ENCODE measurements at regions not wholly inside any gene's neighbourhood (a gene's known extent, or its start where the extent isn't known, plus 50 kb on each side); places are given as distances from the start of the nearest gene placed in this dataset.

- Mint-ChIP-seq H3K9me3 (peaks cover 10 to 12% of the 10 kb centered on the region in 2 experiments), H3K36me3 (ENCODE audit: insufficient read depth in 1 of 3, low read depth in 3 of 3) (peaks cover 8 to 16% (median 8%) of the 10 kb centered on the region in 3 experiments), H3K27me3 (ENCODE audit: low read depth) (no peaks in the 10 kb centered on the region; the same call in 1 of the 2 replicates), H3K4me3 (no peak overlapping the region), H3K27ac (peak overlapping the region in 1 of 3 experiments; percentile 61; a peak in 2 of 7 replicates), H3K4me1 (peaks cover 17 to 21% of the 10 kb centered on the region in 2 experiments; a peak in 3 of 4 replicates)
- WGBS (ENCODE audit: extremely low coverage, insufficient read length, low lambda C conversion rate): no CpG with 5 or more reads among the region's 1 CpG
- no peak overlapping the region for H4K91ac ChIP-seq (ENCODE audit: insufficient read length, low read depth, low read length)
- H4K8ac ChIP-seq (replicated peaks; ENCODE audit: insufficient read length, low read depth, low read length): no peak overlapping the region
- no peak overlapping the region for H3K14ac ChIP-seq (ENCODE audit: insufficient read depth, low read length)
- H2BK120ac ChIP-seq (ENCODE audit: low read depth, low read length, poor library complexity, severe bottlenecking): no peak overlapping the region
- H4K5ac ChIP-seq (ENCODE audit: insufficient read length, low read depth, low read length): no peak overlapping the region
- TF ChIP-seq, protein P1, sequence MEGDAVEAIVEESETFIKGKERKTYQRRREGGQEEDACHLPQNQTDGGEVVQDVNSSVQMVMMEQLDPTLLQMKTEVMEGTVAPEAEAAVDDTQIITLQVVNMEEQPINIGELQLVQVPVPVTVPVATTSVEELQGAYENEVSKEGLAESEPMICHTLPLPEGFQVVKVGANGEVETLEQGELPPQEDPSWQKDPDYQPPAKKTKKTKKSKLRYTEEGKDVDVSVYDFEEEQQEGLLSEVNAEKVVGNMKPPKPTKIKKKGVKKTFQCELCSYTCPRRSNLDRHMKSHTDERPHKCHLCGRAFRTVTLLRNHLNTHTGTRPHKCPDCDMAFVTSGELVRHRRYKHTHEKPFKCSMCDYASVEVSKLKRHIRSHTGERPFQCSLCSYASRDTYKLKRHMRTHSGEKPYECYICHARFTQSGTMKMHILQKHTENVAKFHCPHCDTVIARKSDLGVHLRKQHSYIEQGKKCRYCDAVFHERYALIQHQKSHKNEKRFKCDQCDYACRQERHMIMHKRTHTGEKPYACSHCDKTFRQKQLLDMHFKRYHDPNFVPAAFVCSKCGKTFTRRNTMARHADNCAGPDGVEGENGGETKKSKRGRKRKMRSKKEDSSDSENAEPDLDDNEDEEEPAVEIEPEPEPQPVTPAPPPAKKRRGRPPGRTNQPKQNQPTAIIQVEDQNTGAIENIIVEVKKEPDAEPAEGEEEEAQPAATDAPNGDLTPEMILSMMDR (conservative IDR thresholded peaks at IDR 0.05): no peak
- no peak overlapping the region for H2BK5ac ChIP-seq (ENCODE audit: insufficient read length, low read length)
- H3K23ac ChIP-seq (ENCODE audit: insufficient read length, low read depth, low read length): no peak overlapping the region
- DNase-seq: no peak
- H2BK15ac ChIP-seq (ENCODE audit: low read depth, low read length): no peak overlapping the region
- no peaks in the 10 kb centered on the region for H3K27me3 ChIP-seq (ENCODE audit: insufficient read depth, low read length)
- H4K20me1 ChIP-seq (ENCODE audit: control insufficient read depth, insufficient read depth, insufficient read length): no peaks in the 10 kb centered on the region
- no peak overlapping the region for H3K56ac ChIP-seq (ENCODE audit: insufficient read length, low read depth, low read length)
- H3K4me2 ChIP-seq (ENCODE audit: insufficient read depth, insufficient read length, low read length): no peak overlapping the region
- H3K23me2 ChIP-seq (ENCODE audit: insufficient read length, low read depth, low read length, poor library complexity, severe bottlenecking): no peaks in the 10 kb centered on the region
- no peak overlapping the region for H2AK5ac ChIP-seq (ENCODE audit: insufficient read length, low read length)
- H3K4me1 ChIP-seq (ENCODE audit: insufficient read depth, low read length): no peaks in the 10 kb centered on the region
- no peak overlapping the region for H3K27ac ChIP-seq (ENCODE audit: insufficient read length, low read depth, low read length)
- no peak overlapping the region for H3T11ph ChIP-seq (ENCODE audit: low read length)
- no peaks in the 10 kb centered on the region for H3K79me2 ChIP-seq (ENCODE audit: insufficient read depth, low read length)
- H3K9ac ChIP-seq (ENCODE audit: extremely low read depth, insufficient read length, low read length): no peak overlapping the region
- no peak overlapping the region for H2BK20ac ChIP-seq (ENCODE audit: low read depth, low read length, poor library complexity, severe bottlenecking)
- no peaks in the 10 kb centered on the region for H3K9me3 ChIP-seq (ENCODE audit: control insufficient read depth, low read depth, low read length)
- no peak overlapping the region for H3K18ac ChIP-seq (ENCODE audit: insufficient read length, low read depth, low read length)
- H2AFZ ChIP-seq (ENCODE audit: low read length): no peak overlapping the region
- H2BK12ac ChIP-seq (ENCODE audit: insufficient read length, low read depth, low read length): no peak overlapping the region
- H3K4ac ChIP-seq (ENCODE audit: low read depth, low read length): no peak overlapping the region
- H3K79me1 ChIP-seq (ENCODE audit: insufficient read depth, low read depth, low read length, poor library complexity, severe bottlenecking): no peaks in the 10 kb centered on the region
Observed at GRCh38 chr17:20920815-20921199, 122.0 kb downstream of the USP22 start.

All from H9 (cell line).